ENCODE measurements at regions not wholly inside any gene's neighbourhood (a gene's known extent, or its start where the extent isn't known, plus 50 kb on each side); places are given as distances from the start of the nearest gene placed in this dataset.

DNA sequence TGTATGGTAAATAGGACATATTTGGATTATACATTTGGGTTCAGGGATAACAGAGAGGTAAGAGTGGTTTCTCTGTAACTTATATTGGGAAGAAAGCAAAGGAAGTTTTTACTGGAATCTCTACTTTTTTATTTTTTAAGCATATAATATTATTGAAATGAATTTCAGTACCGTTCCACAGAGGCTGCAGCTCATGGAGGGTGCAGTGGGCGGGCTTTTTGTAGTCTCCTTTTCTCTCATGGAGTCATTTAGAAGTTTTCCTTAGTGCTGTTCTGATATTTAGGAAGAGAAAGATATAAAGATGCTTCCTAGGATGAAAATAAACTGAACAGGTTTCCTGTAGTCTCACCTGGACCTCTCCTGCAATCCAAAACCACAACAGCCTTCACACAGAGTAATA, 1153.3 kb upstream of the TMEFF2 start:
- Histone ChIP-seq H3K4me2 (ENCODE audit: low read length) (no peak overlapping the region), H3K27ac (ENCODE audit: low read depth, low read length) (no peak overlapping the region), H3K4me3 (replicated peaks in 1 of 2; ENCODE audit: low read depth in 1 of 2, low read length in 2 of 2) (no peak overlapping the region), H3K9me2 (ENCODE audit: insufficient read depth) (no peaks in the 10 kb centered on the region), H3K27me3 (ENCODE audit: insufficient read depth, low read length) (no peaks in the 10 kb centered on the region), H3K9ac (ENCODE audit: low read length) (no peak overlapping the region), H2AFZ (ENCODE audit: low read depth, low read length, poor library complexity, severe bottlenecking) (no peak overlapping the region), H3K9me3 (ENCODE audit: control insufficient read depth in 1 of 2, insufficient read depth in 1 of 2, low read depth in 1 of 2, low read length in 2 of 2) (no peaks in the 10 kb centered on the region), H3K36me3 (ENCODE audit: control insufficient read depth in 1 of 2, insufficient read depth in 2 of 2, low read length in 2 of 2) (no peaks in the 10 kb centered on the region), H4K20me1 (ENCODE audit: insufficient read depth) (no peaks in the 10 kb centered on the region), H3K4me1 (ENCODE audit: control insufficient read depth in 1 of 2, insufficient read depth in 2 of 2, low read length in 2 of 2) (no peaks in the 10 kb centered on the region), H3K79me2 (ENCODE audit: insufficient read depth, low read length) (no peaks in the 10 kb centered on the region)
- ChIA-PET CTCF (no interaction called here), POLR2A (no interaction called here), RAD21 (ENCODE audit: low non-redundant PET in 1 of 2, low total read pairs in 2 of 2, uncharacterized antibody in 2 of 2, unreplicated experiment in 2 of 2) (no interaction called here)
- BruUV-seq (replicated peaks): no TSS peak
- intact Hi-C loops (cut with micrococcal nuclease): no loop called here
- TF ChIP-seq EZH2 (IDR thresholded peaks at IDR 0.05): no peak
- no peak for TF ChIP-seq ZBTB33 (IDR thresholded peaks at IDR 0.05; ENCODE audit: extremely low read depth, insufficient replicate concordance, low read length)
- TF ChIP-seq JUND (IDR thresholded peaks at IDR 0.05): no peak
- no peak for TF ChIP-seq ELF1 (IDR thresholded peaks at IDR 0.05; ENCODE audit: borderline replicate concordance, low read depth)
- no peak for TF ChIP-seq RAD21 (IDR thresholded peaks at IDR 0.05; ENCODE audit: low read depth)
- no peak for TF ChIP-seq TCF7L2 (IDR thresholded peaks at IDR 0.05; ENCODE audit: borderline replicate concordance, extremely low read depth, insufficient read depth, insufficient read length)
- TF ChIP-seq YY1 (IDR thresholded peaks at IDR 0.05; ENCODE audit: extremely low read depth, insufficient replicate concordance, low read depth, low read length): no peak
- TF ChIP-seq FOSL1 (IDR thresholded peaks at IDR 0.05; ENCODE audit: low read depth): no peak
- no peak for TF ChIP-seq CBX3 (IDR thresholded peaks at IDR 0.05; ENCODE audit: low read depth)
- TF ChIP-seq SRF (IDR thresholded peaks at IDR 0.05; ENCODE audit: low read depth): no peak
- no peak for TF ChIP-seq EZH2phosphoT487 (IDR thresholded peaks at IDR 0.05; ENCODE audit: borderline replicate concordance)
- TF ChIP-seq MAX (IDR thresholded peaks at IDR 0.05): no peak
- TF ChIP-seq POLR2A (IDR thresholded peaks at IDR 0.05; ENCODE audit: borderline replicate concordance, extremely low read depth, insufficient read depth, insufficient read length): no peak
- DNase-seq (ENCODE audit: low read depth, low spot score) (no peak), ATAC-seq (no peak)

All from HCT116 (cell line).